Heart left ventricle (tissue), 13 donors: ENCODE measurements at regions not wholly inside any gene's neighbourhood (a gene's known extent, or its start where the extent isn't known, plus 50 kb on each side); places are given as distances from the start of the nearest gene placed in this dataset.

ENCODE experiments used
- CTCF ChIP-seq, 12 donors: fragments of 200-600 bp; sonication (generic) in 4 of 12; IDR thresholded peaks; one replicate each; pipeline versions ENCODE4 v1.5.0 to v1.8.0; 2018 to 2022; ENCODE audit warnings: antibody characterized with exemption in 12 of 12, mild to moderate bottlenecking in 5 of 12
- POLR2A ChIP-seq, 2 donors: fragments of 450-650 bp; IDR thresholded peaks; one replicate each; pipeline ENCODE4 v1.6.1; 2017; ENCODE audit warnings: antibody characterized with exemption in 2 of 2, mild to moderate bottlenecking in 2 of 2, moderate library complexity in 2 of 2
- donor health status: ischemic (EF 13 %, LVEDD 7.1; RV severe dilation, severe dysfunction).
- donor health status: DM: no; HTN: yes; CAD: no.
- donor health status: DM: no; HTN: no; CAD: no.
- donor health status: ischemic (EF 25% LVEDD 6.9; RV normal size, moderate dysfunction).
- donor health status: ischemic (EF 25% LVEDD 5.7; RV mildly dilated, moderate dysfunction).
- donor health status: ischemic (EF 35%, LVEDD 5.7; RV mildly dilated, moderate dysfunction).
- donor health status: nonischemic (EF 11% LVEDD 7.7; RV severe dilation, severe dysfunction).
- donor health status: DM: yes; HTN: yes; CAD: no.
- donor health status: PGD.
- donor health status: ischemic (EF 29% LVEDD 5.4; RV normal size, mild dysfunction).
- donor health status: nonischemic (EF 23%, LVEDD 6.1; RV moderate dilation, normal function).

GRCh38 chr18:1846640-1847039 lies 724.7 kb downstream of the METTL4 start:
- TF ChIP-seq CTCF (IDR thresholded peaks at IDR 0.05) (no peak), POLR2A (IDR thresholded peaks at IDR 0.05) (no peak)
